ENCODE measurements at regions not wholly inside any gene's neighbourhood (a gene's known extent, or its start where the extent isn't known, plus 50 kb on each side); places are given as distances from the start of the nearest gene placed in this dataset.

GRCh38 chr10:114746531-114746930, 75.0 kb upstream of the FHIP2A start:
- no TSS peak for BruUV-seq (replicated peaks)
- intact Hi-C loops (cut with micrococcal nuclease; ENCODE audit: unreplicated experiment), result no loop called here
- Histone ChIP-seq H3K27me3 (replicated peaks; ENCODE audit: insufficient read depth, low read depth, low read length, poor library complexity) (peaks cover 5% of the 10 kb centered on the region), H3K36me3 (ENCODE audit: insufficient read depth, low read length, poor library complexity, severe bottlenecking) (no peaks in the 10 kb centered on the region), H3K27ac (ENCODE audit: low read depth, low read length, poor library complexity, severe bottlenecking) (no peak overlapping the region), H3K4me1 (ENCODE audit: insufficient read depth, low read length, poor library complexity, severe bottlenecking) (no peaks in the 10 kb centered on the region), H3K4me3 (ENCODE audit: low read depth, low read length, poor library complexity, severe bottlenecking) (no peak overlapping the region), H3K9me3 (ENCODE audit: low read depth, low read length, poor library complexity, severe bottlenecking) (no peaks in the 10 kb centered on the region)
- ChIA-PET CTCF (no interaction called here), POLR2A (ENCODE audit: low non-redundant PET) (no interaction called here)
- TF ChIP-seq CTCF (conservative IDR thresholded peaks at IDR 0.05; ENCODE audit: low read depth, low read length) (no peak), EZH2 (IDR thresholded peaks at IDR 0.05; ENCODE audit: borderline replicate concordance, low read depth, low read length, poor library complexity, severe bottlenecking) (no peak)
- DNase-seq (ENCODE audit: low spot score), result no peak

GRCh38 chr10:114748241-114748640, 73.3 kb upstream of the FHIP2A start:
- no peaks in the 10 kb centered on the region for H3K36me3 ChIP-seq (ENCODE audit: insufficient read depth, low read length, poor library complexity, severe bottlenecking)
- H3K4me1 ChIP-seq (ENCODE audit: insufficient read depth, low read length, poor library complexity, severe bottlenecking), result no peaks in the 10 kb centered on the region
- H3K27ac ChIP-seq (ENCODE audit: low read depth, low read length, poor library complexity, severe bottlenecking), result no peak overlapping the region
- CTCF ChIA-PET, result interaction anchor here (0.7 kb wide), 1 partner anchor 979 kb away, joined by 8 read pairs; no protein-coding TSS in a partner anchor
- POLR2A ChIA-PET (ENCODE audit: low non-redundant PET), result no interaction called here
- no peak overlapping the region for H3K4me3 ChIP-seq (ENCODE audit: low read depth, low read length, poor library complexity, severe bottlenecking)
- no TSS peak for BruUV-seq (replicated peaks)
- DNase-seq (ENCODE audit: low spot score), result no peak
- no peak for TF ChIP-seq EZH2 (IDR thresholded peaks at IDR 0.05; ENCODE audit: borderline replicate concordance, low read depth, low read length, poor library complexity, severe bottlenecking)
- no peak for TF ChIP-seq CTCF (conservative IDR thresholded peaks at IDR 0.05; ENCODE audit: low read depth, low read length)
- peaks cover 5% of the 10 kb centered on the region for H3K27me3 ChIP-seq (replicated peaks; ENCODE audit: insufficient read depth, low read depth, low read length, poor library complexity)
- no peaks in the 10 kb centered on the region for H3K9me3 ChIP-seq (ENCODE audit: low read depth, low read length, poor library complexity, severe bottlenecking)
- intact Hi-C loops (cut with micrococcal nuclease; ENCODE audit: unreplicated experiment), result no loop called here

- intact Hi-C loops (cut with micrococcal nuclease; ENCODE audit: unreplicated experiment), result no loop called here
- Histone ChIP-seq H3K4me3 (ENCODE audit: low read depth, low read length, poor library complexity, severe bottlenecking) (no peak overlapping the region), H3K4me1 (ENCODE audit: insufficient read depth, low read length, poor library complexity, severe bottlenecking) (no peaks in the 10 kb centered on the region), H3K36me3 (ENCODE audit: insufficient read depth, low read length, poor library complexity, severe bottlenecking) (no peaks in the 10 kb centered on the region), H3K27ac (ENCODE audit: low read depth, low read length, poor library complexity, severe bottlenecking) (no peak overlapping the region), H3K27me3 (replicated peaks; ENCODE audit: insufficient read depth, low read depth, low read length, poor library complexity) (peaks cover 5% of the 10 kb centered on the region), H3K9me3 (ENCODE audit: low read depth, low read length, poor library complexity, severe bottlenecking) (no peaks in the 10 kb centered on the region)
- no peak for TF ChIP-seq EZH2 (IDR thresholded peaks at IDR 0.05; ENCODE audit: borderline replicate concordance, low read depth, low read length, poor library complexity, severe bottlenecking)
- ChIA-PET POLR2A (ENCODE audit: low non-redundant PET) (no interaction called here), CTCF (interaction anchor here (0.6 to 0.7 kb wide), 2 partner anchors 207 to 979 kb away, joined by 8 to 9 read pairs; no protein-coding TSS in a partner anchor)
- DNase-seq (ENCODE audit: low spot score), result no peak
- no TSS peak for BruUV-seq (replicated peaks)
Measured at GRCh38 chr10:114749014-114749413, 72.6 kb upstream of the FHIP2A start.

GRCh38 chr10:114749510-114749909, 72.1 kb upstream of the FHIP2A start:
- Histone ChIP-seq H3K36me3 (ENCODE audit: insufficient read depth, low read length, poor library complexity, severe bottlenecking) (no peaks in the 10 kb centered on the region), H3K27me3 (replicated peaks; ENCODE audit: insufficient read depth, low read depth, low read length, poor library complexity) (peaks cover 5% of the 10 kb centered on the region), H3K4me3 (ENCODE audit: low read depth, low read length, poor library complexity, severe bottlenecking) (no peak overlapping the region), H3K9me3 (ENCODE audit: low read depth, low read length, poor library complexity, severe bottlenecking) (no peaks in the 10 kb centered on the region), H3K27ac (ENCODE audit: low read depth, low read length, poor library complexity, severe bottlenecking) (no peak overlapping the region), H3K4me1 (ENCODE audit: insufficient read depth, low read length, poor library complexity, severe bottlenecking) (no peaks in the 10 kb centered on the region)
- TF ChIP-seq CTCF (conservative IDR thresholded peaks at IDR 0.05; ENCODE audit: low read depth, low read length) (no peak), EZH2 (IDR thresholded peaks at IDR 0.05; ENCODE audit: borderline replicate concordance, low read depth, low read length, poor library complexity, severe bottlenecking) (no peak)
- DNase-seq (ENCODE audit: low spot score), result no peak
- no TSS peak for BruUV-seq (replicated peaks)
- ChIA-PET POLR2A (ENCODE audit: low non-redundant PET) (no interaction called here), CTCF (interaction anchor here (0.6 kb wide), 1 partner anchor 208 kb away, joined by 9 read pairs; no protein-coding TSS in a partner anchor)
- intact Hi-C loops (cut with micrococcal nuclease; ENCODE audit: unreplicated experiment), result no loop called here

All from A673 (cell line).